ENCODE measurements at regions not wholly inside any gene's neighbourhood (a gene's known extent, or its start where the extent isn't known, plus 50 kb on each side); places are given as distances from the start of the nearest gene placed in this dataset.
"Not testable (repeated sequence)": the region's sequence is repeated elsewhere in the genome, so short reads cannot be mapped to it uniquely, and the experiment has no call there.

- Histone ChIP-seq H3K9me3 (replicated peaks; ENCODE audit: low read length) (no peaks in the 10 kb centered on the region), H3K9ac (ENCODE audit: low read depth, low read length) (no peak overlapping the region), H3K27me3 (ENCODE audit: control insufficient read depth, insufficient read depth, low read length) (no peaks in the 10 kb centered on the region), H3K36me3 (ENCODE audit: insufficient read depth, low read length) (no peaks in the 10 kb centered on the region), H3K4me2 (ENCODE audit: low read length) (no peak overlapping the region), H3K4me3 (ENCODE audit: low read length) (no peak overlapping the region), H3K4me1 (ENCODE audit: control insufficient read depth, insufficient read depth, low read length) (no peaks in the 10 kb centered on the region)
Observed at GRCh38 chr1:191074881-191075280, 597.2 kb upstream of the BRINP3 start.

- H3K4me1 ChIP-seq (ENCODE audit: control insufficient read depth, insufficient read depth, low read length); H3K4me3 ChIP-seq (ENCODE audit: low read length); H3K36me3 ChIP-seq (ENCODE audit: insufficient read depth, low read length); H3K9me3 ChIP-seq (replicated peaks; ENCODE audit: low read length); H3K9ac ChIP-seq (ENCODE audit: low read depth, low read length); H3K27me3 ChIP-seq (ENCODE audit: control insufficient read depth, insufficient read depth, low read length); H3K4me2 ChIP-seq (ENCODE audit: low read length): not testable (repeated sequence)
Observed at GRCh38 chr1:191083090-191083489, 605.4 kb upstream of the BRINP3 start.

GRCh38 chr1:191085121-191085520 is 607.5 kb upstream of the BRINP3 start:
- no peaks in the 10 kb centered on the region for H3K36me3 ChIP-seq (ENCODE audit: insufficient read depth, low read length)
- no peaks in the 10 kb centered on the region for H3K4me1 ChIP-seq (ENCODE audit: control insufficient read depth, insufficient read depth, low read length)
- H3K9ac ChIP-seq (ENCODE audit: low read depth, low read length): no peak overlapping the region
- H3K9me3 ChIP-seq (replicated peaks; ENCODE audit: low read length): no peaks in the 10 kb centered on the region
- no peaks in the 10 kb centered on the region for H3K27me3 ChIP-seq (ENCODE audit: control insufficient read depth, insufficient read depth, low read length)
- H3K4me3 ChIP-seq (ENCODE audit: low read length): no peak overlapping the region
- H3K4me2 ChIP-seq (ENCODE audit: low read length): no peak overlapping the region

GRCh38 chr1:191086910-191087309 is 609.2 kb upstream of the BRINP3 start:
- Histone ChIP-seq H3K36me3 (ENCODE audit: insufficient read depth, low read length) (no peaks in the 10 kb centered on the region), H3K4me3 (ENCODE audit: low read length) (no peak overlapping the region), H3K4me2 (ENCODE audit: low read length) (no peak overlapping the region), H3K9ac (ENCODE audit: low read depth, low read length) (no peak overlapping the region), H3K9me3 (replicated peaks; ENCODE audit: low read length) (no peaks in the 10 kb centered on the region), H3K4me1 (ENCODE audit: control insufficient read depth, insufficient read depth, low read length) (no peaks in the 10 kb centered on the region), H3K27me3 (ENCODE audit: control insufficient read depth, insufficient read depth, low read length) (no peaks in the 10 kb centered on the region)

GRCh38 chr1:191096405-191096804 is 618.7 kb upstream of the BRINP3 start:
- no peaks in the 10 kb centered on the region for H3K9me3 ChIP-seq (replicated peaks; ENCODE audit: low read length)
- no peaks in the 10 kb centered on the region for H3K36me3 ChIP-seq (ENCODE audit: insufficient read depth, low read length)
- H3K4me3 ChIP-seq (ENCODE audit: low read length): no peak overlapping the region
- no peaks in the 10 kb centered on the region for H3K4me1 ChIP-seq (ENCODE audit: control insufficient read depth, insufficient read depth, low read length)
- H3K9ac ChIP-seq (ENCODE audit: low read depth, low read length): no peak overlapping the region
- H3K27me3 ChIP-seq (ENCODE audit: control insufficient read depth, insufficient read depth, low read length): no peaks in the 10 kb centered on the region
- no peak overlapping the region for H3K4me2 ChIP-seq (ENCODE audit: low read length)

GRCh38 chr1:191099696-191100095 is 622.0 kb upstream of the BRINP3 start:
- Histone ChIP-seq H3K4me3 (ENCODE audit: low read length) (no peak overlapping the region), H3K36me3 (ENCODE audit: insufficient read depth, low read length) (no peaks in the 10 kb centered on the region), H3K9ac (ENCODE audit: low read depth, low read length) (no peak overlapping the region)

GRCh38 chr1:191101960-191102359 is 624.3 kb upstream of the BRINP3 start:
- H3K9ac ChIP-seq (ENCODE audit: low read depth, low read length): no peak overlapping the region
- H3K9me3 ChIP-seq (replicated peaks; ENCODE audit: low read length): no peaks in the 10 kb centered on the region
- H3K4me2 ChIP-seq (ENCODE audit: low read length): no peak overlapping the region
- H3K4me1 ChIP-seq (ENCODE audit: control insufficient read depth, insufficient read depth, low read length): no peaks in the 10 kb centered on the region
- H3K27me3 ChIP-seq (ENCODE audit: control insufficient read depth, insufficient read depth, low read length): no peaks in the 10 kb centered on the region
- no peaks in the 10 kb centered on the region for H3K36me3 ChIP-seq (ENCODE audit: insufficient read depth, low read length)
- no peak overlapping the region for H3K4me3 ChIP-seq (ENCODE audit: low read length)

More at GRCh38 chr1:191099696-191100095, 622.0 kb upstream of the BRINP3 start:
- Histone ChIP-seq H3K4me2 (ENCODE audit: low read length) (no peak overlapping the region), H3K9me3 (replicated peaks; ENCODE audit: low read length) (no peaks in the 10 kb centered on the region), H3K27me3 (ENCODE audit: control insufficient read depth, insufficient read depth, low read length) (no peaks in the 10 kb centered on the region), H3K4me1 (ENCODE audit: control insufficient read depth, insufficient read depth, low read length) (no peaks in the 10 kb centered on the region)

GRCh38 chr1:191125950-191126349 is 648.3 kb upstream of the BRINP3 start:
- H3K4me3 ChIP-seq (ENCODE audit: low read length): no peak overlapping the region
- H3K4me2 ChIP-seq (ENCODE audit: low read length): no peak overlapping the region
- no peaks in the 10 kb centered on the region for H3K36me3 ChIP-seq (ENCODE audit: insufficient read depth, low read length)
- no peak overlapping the region for H3K9ac ChIP-seq (ENCODE audit: low read depth, low read length)
- H3K4me1 ChIP-seq (ENCODE audit: control insufficient read depth, insufficient read depth, low read length): no peaks in the 10 kb centered on the region
- peaks cover 2% of the 10 kb centered on the region for H3K9me3 ChIP-seq (replicated peaks; ENCODE audit: low read length)
- no peaks in the 10 kb centered on the region for H3K27me3 ChIP-seq (ENCODE audit: control insufficient read depth, insufficient read depth, low read length)

- Histone ChIP-seq H3K4me1 (ENCODE audit: control insufficient read depth, insufficient read depth, low read length) (no peaks in the 10 kb centered on the region), H3K9me3 (replicated peaks; ENCODE audit: low read length) (peaks cover 2% of the 10 kb centered on the region), H3K9ac (ENCODE audit: low read depth, low read length) (no peak overlapping the region), H3K4me3 (ENCODE audit: low read length) (no peak overlapping the region), H3K36me3 (ENCODE audit: insufficient read depth, low read length) (no peaks in the 10 kb centered on the region), H3K4me2 (ENCODE audit: low read length) (no peak overlapping the region), H3K27me3 (ENCODE audit: control insufficient read depth, insufficient read depth, low read length) (no peaks in the 10 kb centered on the region)
Observed at GRCh38 chr1:191134796-191135195, 657.1 kb upstream of the BRINP3 start.

- H3K27me3 ChIP-seq (ENCODE audit: control insufficient read depth, insufficient read depth, low read length): no peaks in the 10 kb centered on the region
- no peak overlapping the region for H3K4me2 ChIP-seq (ENCODE audit: low read length)
- H3K9me3 ChIP-seq (replicated peaks; ENCODE audit: low read length): peaks cover 2% of the 10 kb centered on the region
- no peaks in the 10 kb centered on the region for H3K36me3 ChIP-seq (ENCODE audit: insufficient read depth, low read length)
- H3K9ac ChIP-seq (ENCODE audit: low read depth, low read length): no peak overlapping the region
- H3K4me3 ChIP-seq (ENCODE audit: low read length): no peak overlapping the region
- no peaks in the 10 kb centered on the region for H3K4me1 ChIP-seq (ENCODE audit: control insufficient read depth, insufficient read depth, low read length)
Observed at GRCh38 chr1:191140038-191140437, 662.4 kb upstream of the BRINP3 start.

GRCh38 chr1:191142748-191143147 is 665.1 kb upstream of the BRINP3 start:
- Histone ChIP-seq H3K9me3 (replicated peaks; ENCODE audit: low read length) (no peaks in the 10 kb centered on the region), H3K4me1 (ENCODE audit: control insufficient read depth, insufficient read depth, low read length) (no peaks in the 10 kb centered on the region), H3K27me3 (ENCODE audit: control insufficient read depth, insufficient read depth, low read length) (no peaks in the 10 kb centered on the region), H3K4me2 (ENCODE audit: low read length) (no peak overlapping the region), H3K9ac (ENCODE audit: low read depth, low read length) (no peak overlapping the region), H3K36me3 (ENCODE audit: insufficient read depth, low read length) (no peaks in the 10 kb centered on the region), H3K4me3 (ENCODE audit: low read length) (no peak overlapping the region)

- H3K4me2 ChIP-seq (ENCODE audit: low read length): no peak overlapping the region
- peaks cover 3% of the 10 kb centered on the region for H3K9me3 ChIP-seq (replicated peaks; ENCODE audit: low read length)
- H3K27me3 ChIP-seq (ENCODE audit: control insufficient read depth, insufficient read depth, low read length): no peaks in the 10 kb centered on the region
- H3K9ac ChIP-seq (ENCODE audit: low read depth, low read length): no peak overlapping the region
- H3K4me3 ChIP-seq (ENCODE audit: low read length): no peak overlapping the region
- no peaks in the 10 kb centered on the region for H3K4me1 ChIP-seq (ENCODE audit: control insufficient read depth, insufficient read depth, low read length)
- H3K36me3 ChIP-seq (ENCODE audit: insufficient read depth, low read length): no peaks in the 10 kb centered on the region
Observed at GRCh38 chr1:191145834-191146233, 668.2 kb upstream of the BRINP3 start.

All from skeletal muscle satellite cell (primary cell).